Astrocyte (in vitro differentiated cells and primary cell): ENCODE measurements at regions not wholly inside any gene's neighbourhood (a gene's known extent, or its start where the extent isn't known, plus 50 kb on each side); places are given as distances from the start of the nearest gene placed in this dataset.

ENCODE experiments used
- EZH2 ChIP-seq: IDR thresholded peaks from 2 replicates; pipeline ENCODE4 v1.6.1; 2012; ENCODE audit warnings: mild to moderate bottlenecking, low read length, inconsistent platforms; ENCODE audit not compliant: insufficient read depth
- TF ChIP-seq, protein P1 (sequence below): IDR thresholded peaks from 2 replicates; pipeline ENCODE4 v1.5.1; 2011; ENCODE audit warnings: low read depth, mild to moderate bottlenecking, inconsistent platforms, low read length, moderate library complexity; ENCODE audit not compliant: insufficient read depth

DNA sequence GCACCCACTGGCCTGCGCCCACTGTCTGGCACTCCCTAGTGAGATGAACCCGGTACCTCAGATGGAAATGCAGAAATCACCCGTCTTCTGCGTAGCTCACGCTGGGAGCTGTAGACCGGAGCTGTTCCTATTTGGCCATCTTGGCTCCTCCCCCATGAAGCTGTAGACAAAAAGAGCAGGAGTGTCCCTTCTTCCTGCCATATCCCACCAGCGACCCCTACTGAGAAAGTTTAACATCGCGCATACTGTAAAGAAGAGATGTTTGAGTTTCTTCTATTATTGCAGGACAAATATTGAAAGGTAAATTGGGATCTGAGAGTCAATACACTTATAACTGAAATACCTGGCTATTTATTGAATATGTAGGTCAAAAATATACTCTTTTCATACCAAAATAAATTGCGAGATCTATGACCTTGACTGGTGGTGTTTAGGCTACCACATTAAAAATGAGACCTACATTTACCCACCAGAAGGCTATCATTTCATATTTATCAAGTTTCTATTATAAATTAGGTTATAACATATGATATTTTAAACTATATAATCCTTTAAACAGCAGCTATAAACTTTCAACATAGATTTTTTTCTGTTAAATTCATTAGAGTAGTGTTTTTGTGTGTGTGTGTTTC lies 586.3 kb downstream of the HTR1B start:
- TF ChIP-seq, protein P1, sequence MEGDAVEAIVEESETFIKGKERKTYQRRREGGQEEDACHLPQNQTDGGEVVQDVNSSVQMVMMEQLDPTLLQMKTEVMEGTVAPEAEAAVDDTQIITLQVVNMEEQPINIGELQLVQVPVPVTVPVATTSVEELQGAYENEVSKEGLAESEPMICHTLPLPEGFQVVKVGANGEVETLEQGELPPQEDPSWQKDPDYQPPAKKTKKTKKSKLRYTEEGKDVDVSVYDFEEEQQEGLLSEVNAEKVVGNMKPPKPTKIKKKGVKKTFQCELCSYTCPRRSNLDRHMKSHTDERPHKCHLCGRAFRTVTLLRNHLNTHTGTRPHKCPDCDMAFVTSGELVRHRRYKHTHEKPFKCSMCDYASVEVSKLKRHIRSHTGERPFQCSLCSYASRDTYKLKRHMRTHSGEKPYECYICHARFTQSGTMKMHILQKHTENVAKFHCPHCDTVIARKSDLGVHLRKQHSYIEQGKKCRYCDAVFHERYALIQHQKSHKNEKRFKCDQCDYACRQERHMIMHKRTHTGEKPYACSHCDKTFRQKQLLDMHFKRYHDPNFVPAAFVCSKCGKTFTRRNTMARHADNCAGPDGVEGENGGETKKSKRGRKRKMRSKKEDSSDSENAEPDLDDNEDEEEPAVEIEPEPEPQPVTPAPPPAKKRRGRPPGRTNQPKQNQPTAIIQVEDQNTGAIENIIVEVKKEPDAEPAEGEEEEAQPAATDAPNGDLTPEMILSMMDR = no peak
- TF ChIP-seq EZH2 = no peak
